ENCODE measurements at regions not wholly inside any gene's neighbourhood (a gene's known extent, or its start where the extent isn't known, plus 50 kb on each side); places are given as distances from the start of the nearest gene placed in this dataset.

DNA sequence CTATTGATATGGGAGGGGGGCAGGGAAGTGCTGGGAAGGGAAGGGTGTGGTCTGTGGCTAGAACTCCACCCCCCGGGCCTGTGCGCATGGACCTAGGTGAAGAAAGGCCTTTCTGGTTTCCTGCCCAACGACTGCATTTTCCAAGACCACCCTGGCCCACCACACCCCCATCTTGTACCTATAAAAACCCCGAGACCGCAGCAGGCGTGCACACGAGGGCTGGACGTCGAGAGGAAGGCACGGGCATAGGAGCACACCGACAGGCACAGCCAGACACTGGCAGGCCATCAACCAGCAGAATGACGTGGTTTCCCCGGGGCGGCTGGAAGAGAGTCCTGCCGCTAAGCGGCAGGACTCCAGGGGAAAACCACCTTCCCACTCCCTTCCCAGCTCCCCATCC is 981.1 kb downstream of the PCDH7 start:
- Histone ChIP-seq H3K27me3 (replicated peaks; ENCODE audit: control insufficient read depth, insufficient read depth, low read length) (no peaks in the 10 kb centered on the region), H3K4me3 (ENCODE audit: low read depth, low read length) (no peak overlapping the region), H3K4me1 (no peaks in the 10 kb centered on the region), H3K9me3 (no peaks in the 10 kb centered on the region; the same call in 1 of the 2 replicates), H3K36me3 (ENCODE audit: control insufficient read depth, insufficient read depth, low read length) (no peaks in the 10 kb centered on the region)
- ChIA-PET POLR2A (no interaction called here), CTCF (no interaction called here)
- Mint-ChIP-seq H3K4me3 (ENCODE audit: unreplicated experiment) (no peak overlapping the region), H3K27me3 (ENCODE audit: insufficient read depth, unreplicated experiment) (no peaks in the 10 kb centered on the region), H3K27ac (ENCODE audit: unreplicated experiment) (no peak overlapping the region), H3K36me3 (ENCODE audit: insufficient read depth, unreplicated experiment) (no peaks in the 10 kb centered on the region), H3K4me1 (ENCODE audit: low read depth, unreplicated experiment) (no peaks in the 10 kb centered on the region), H3K9me3 (ENCODE audit: unreplicated experiment) (peaks cover 10% of the 10 kb centered on the region)
- intact Hi-C loops (cut with micrococcal nuclease; ENCODE audit: unreplicated experiment): no loop called here
- no peak for DNase-seq
- BruUV-seq (replicated peaks): no TSS peak
- TF ChIP-seq, protein P1, sequence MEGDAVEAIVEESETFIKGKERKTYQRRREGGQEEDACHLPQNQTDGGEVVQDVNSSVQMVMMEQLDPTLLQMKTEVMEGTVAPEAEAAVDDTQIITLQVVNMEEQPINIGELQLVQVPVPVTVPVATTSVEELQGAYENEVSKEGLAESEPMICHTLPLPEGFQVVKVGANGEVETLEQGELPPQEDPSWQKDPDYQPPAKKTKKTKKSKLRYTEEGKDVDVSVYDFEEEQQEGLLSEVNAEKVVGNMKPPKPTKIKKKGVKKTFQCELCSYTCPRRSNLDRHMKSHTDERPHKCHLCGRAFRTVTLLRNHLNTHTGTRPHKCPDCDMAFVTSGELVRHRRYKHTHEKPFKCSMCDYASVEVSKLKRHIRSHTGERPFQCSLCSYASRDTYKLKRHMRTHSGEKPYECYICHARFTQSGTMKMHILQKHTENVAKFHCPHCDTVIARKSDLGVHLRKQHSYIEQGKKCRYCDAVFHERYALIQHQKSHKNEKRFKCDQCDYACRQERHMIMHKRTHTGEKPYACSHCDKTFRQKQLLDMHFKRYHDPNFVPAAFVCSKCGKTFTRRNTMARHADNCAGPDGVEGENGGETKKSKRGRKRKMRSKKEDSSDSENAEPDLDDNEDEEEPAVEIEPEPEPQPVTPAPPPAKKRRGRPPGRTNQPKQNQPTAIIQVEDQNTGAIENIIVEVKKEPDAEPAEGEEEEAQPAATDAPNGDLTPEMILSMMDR (IDR thresholded peaks at IDR 0.05; ENCODE audit: insufficient read depth in 1 of 2, low read depth in 1 of 2, low read length in 1 of 2, severe bottlenecking in 1 of 2, unreplicated experiment in 1 of 2): no peak

DNA sequence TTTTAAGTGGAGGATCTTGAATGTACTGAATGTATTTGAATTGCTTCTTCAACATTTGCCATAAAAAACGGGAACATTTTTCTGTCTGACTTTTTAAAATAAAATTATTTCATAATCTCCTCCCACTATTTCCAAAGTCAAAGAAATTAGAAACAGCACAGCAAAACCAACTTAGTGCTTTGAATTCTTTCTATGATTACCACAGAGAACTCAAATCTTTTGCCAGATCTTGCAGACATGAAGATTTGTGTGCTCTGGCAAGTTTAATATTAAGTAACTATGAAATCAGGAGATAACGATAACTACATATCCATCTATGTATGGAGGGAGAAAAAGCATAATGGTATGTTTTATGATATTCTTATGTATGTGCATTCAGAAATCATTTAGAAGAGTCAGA is 982.2 kb downstream of the PCDH7 start:
- H3K27me3 ChIP-seq (replicated peaks; ENCODE audit: control insufficient read depth, insufficient read depth, low read length): no peaks in the 10 kb centered on the region
- H3K4me1 ChIP-seq: no peaks in the 10 kb centered on the region
- no peak overlapping the region for H3K4me3 ChIP-seq (ENCODE audit: low read depth, low read length)
- intact Hi-C loops (cut with micrococcal nuclease; ENCODE audit: unreplicated experiment): no loop called here
- ChIA-PET CTCF (no interaction called here), POLR2A (no interaction called here)
- H3K27me3 Mint-ChIP-seq (ENCODE audit: insufficient read depth, unreplicated experiment): no peaks in the 10 kb centered on the region
- no peaks in the 10 kb centered on the region for H3K36me3 ChIP-seq (ENCODE audit: control insufficient read depth, insufficient read depth, low read length)
- H3K4me1 Mint-ChIP-seq (ENCODE audit: low read depth, unreplicated experiment): no peaks in the 10 kb centered on the region
- BruUV-seq (replicated peaks): no TSS peak
- H3K36me3 Mint-ChIP-seq (ENCODE audit: insufficient read depth, unreplicated experiment): no peaks in the 10 kb centered on the region
- H3K9me3 ChIP-seq: no peaks in the 10 kb centered on the region; the same call in 1 of the 2 replicates
- peaks cover 10% of the 10 kb centered on the region for H3K9me3 Mint-ChIP-seq (ENCODE audit: unreplicated experiment)
- H3K4me3 Mint-ChIP-seq (ENCODE audit: unreplicated experiment): no peak overlapping the region
- no peak overlapping the region for H3K27ac Mint-ChIP-seq (ENCODE audit: unreplicated experiment)
- no peak for DNase-seq
- TF ChIP-seq, protein P1 (IDR thresholded peaks at IDR 0.05; ENCODE audit: insufficient read depth in 1 of 2, low read depth in 1 of 2, low read length in 1 of 2, severe bottlenecking in 1 of 2, unreplicated experiment in 1 of 2): no peak

GRCh38 chr4:31714238-31714637 is 994.1 kb downstream of the PCDH7 start:
- H3K27me3 Mint-ChIP-seq (ENCODE audit: insufficient read depth, unreplicated experiment): no peaks in the 10 kb centered on the region
- H3K36me3 Mint-ChIP-seq (ENCODE audit: insufficient read depth, unreplicated experiment): no peaks in the 10 kb centered on the region
- BruUV-seq (replicated peaks): no TSS peak
- Histone ChIP-seq H3K4me3 (ENCODE audit: low read depth, low read length) (no peak overlapping the region), H3K4me1 (no peaks in the 10 kb centered on the region), H3K9me3 (no peaks in the 10 kb centered on the region), H3K36me3 (ENCODE audit: control insufficient read depth, insufficient read depth, low read length) (no peaks in the 10 kb centered on the region), H3K27me3 (replicated peaks; ENCODE audit: control insufficient read depth, insufficient read depth, low read length) (no peaks in the 10 kb centered on the region)
- intact Hi-C loops (cut with micrococcal nuclease; ENCODE audit: unreplicated experiment): no loop called here
- ChIA-PET CTCF (no interaction called here), POLR2A (no interaction called here)
- H3K4me3 Mint-ChIP-seq (ENCODE audit: unreplicated experiment): no peak overlapping the region
- H3K27ac Mint-ChIP-seq (ENCODE audit: unreplicated experiment): no peak overlapping the region
- TF ChIP-seq, protein P1 (IDR thresholded peaks at IDR 0.05; ENCODE audit: insufficient read depth in 1 of 2, low read depth in 1 of 2, low read length in 1 of 2, severe bottlenecking in 1 of 2, unreplicated experiment in 1 of 2): no peak
- no peak for DNase-seq
- peaks cover 12% of the 10 kb centered on the region for H3K9me3 Mint-ChIP-seq (ENCODE audit: unreplicated experiment)
- H3K4me1 Mint-ChIP-seq (ENCODE audit: low read depth, unreplicated experiment): no peaks in the 10 kb centered on the region

All from Caco-2 (cell line).